ENCODE measurements at regions not wholly inside any gene's neighbourhood (a gene's known extent, or its start where the extent isn't known, plus 50 kb on each side); places are given as distances from the start of the nearest gene placed in this dataset.
"Not testable (repeated sequence)": the region's sequence is repeated elsewhere in the genome, so short reads cannot be mapped to it uniquely, and the experiment has no call there.

GRCh38 chr5:30324083-30324482 is 869.4 kb upstream of the CDH6 start:
- DNase-seq (ENCODE audit: low read depth in 4 of 4, low spot score in 2 of 4), result no peak

- no peak for DNase-seq (ENCODE audit: low read depth in 4 of 4, low spot score in 2 of 4)
Measured at GRCh38 chr5:30287890-30288289, 905.6 kb upstream of the CDH6 start.

- no peak for DNase-seq (ENCODE audit: low read depth in 4 of 4, low spot score in 2 of 4)
Measured at GRCh38 chr5:30279237-30279636, 914.2 kb upstream of the CDH6 start.

GRCh38 chr5:30267026-30267425 is 926.5 kb upstream of the CDH6 start:
- no peak for DNase-seq (ENCODE audit: low read depth in 4 of 4, low spot score in 2 of 4)

GRCh38 chr5:30239331-30240022 is 954.0 kb upstream of the CDH6 start:
- no peak for DNase-seq (ENCODE audit: low read depth in 4 of 4, low spot score in 2 of 4)

- DNase-seq (ENCODE audit: low read depth in 4 of 4, low spot score in 2 of 4), result no peak
Measured at GRCh38 chr5:30237189-30237588, 956.3 kb upstream of the CDH6 start.

- no peak for DNase-seq (ENCODE audit: low read depth in 4 of 4, low spot score in 2 of 4)
Measured at GRCh38 chr5:30209755-30210154, 983.7 kb upstream of the CDH6 start.

- DNase-seq (ENCODE audit: low read depth in 4 of 4, low spot score in 2 of 4), result no peak
Measured at GRCh38 chr5:30197662-30198061, 995.8 kb upstream of the CDH6 start.

- DNase-seq (ENCODE audit: low read depth in 4 of 4, low spot score in 2 of 4), result no peak
Measured at GRCh38 chr5:30195036-30195435, 998.5 kb upstream of the CDH6 start.

- no peak for DNase-seq (ENCODE audit: low read depth in 4 of 4, low spot score in 2 of 4)
Measured at GRCh38 chr5:30194595-30194994, 998.9 kb upstream of the CDH6 start.

GRCh38 chr5:30183795-30184194 is 1009.7 kb upstream of the CDH6 start:
- DNase-seq (ENCODE audit: low read depth in 4 of 4, low spot score in 2 of 4), result no peak

GRCh38 chr5:30156156-30156555 is 1037.3 kb upstream of the CDH6 start:
- DNase-seq (ENCODE audit: low read depth in 4 of 4, low spot score in 2 of 4), result no peak

GRCh38 chr5:30152431-30152830 is 1041.1 kb upstream of the CDH6 start:
- no peak for DNase-seq (ENCODE audit: low read depth in 4 of 4, low spot score in 2 of 4)

GRCh38 chr5:30150231-30150630 is 1043.3 kb upstream of the CDH6 start:
- no peak for DNase-seq (ENCODE audit: low read depth in 4 of 4, low spot score in 2 of 4)

GRCh38 chr5:30149526-30149925 is 1044.0 kb upstream of the CDH6 start:
- no peak for DNase-seq (ENCODE audit: low read depth in 4 of 4, low spot score in 2 of 4)

- DNase-seq (ENCODE audit: low read depth in 4 of 4, low spot score in 2 of 4), result no peak
Measured at GRCh38 chr5:30147976-30148375, 1045.5 kb upstream of the CDH6 start.

GRCh38 chr5:30144059-30144458 is 1049.4 kb upstream of the CDH6 start:
- not testable (repeated sequence) for DNase-seq (ENCODE audit: low read depth in 4 of 4, low spot score in 2 of 4)

- DNase-seq (ENCODE audit: low read depth in 4 of 4, low spot score in 2 of 4), result no peak
Measured at GRCh38 chr5:30142432-30142831, 1051.1 kb upstream of the CDH6 start.

- DNase-seq (ENCODE audit: low read depth in 4 of 4, low spot score in 2 of 4), result no peak
Measured at GRCh38 chr5:30121043-30121442, 1072.4 kb upstream of the CDH6 start.

GRCh38 chr5:30117135-30117534 is 1076.4 kb upstream of the CDH6 start:
- DNase-seq (ENCODE audit: low read depth in 4 of 4, low spot score in 2 of 4), result no peak

GRCh38 chr5:30113542-30113941 is 1079.9 kb upstream of the CDH6 start:
- DNase-seq (ENCODE audit: low read depth in 4 of 4, low spot score in 2 of 4), result no peak

GRCh38 chr5:30112867-30113266 is 1080.6 kb upstream of the CDH6 start:
- no peak for DNase-seq (ENCODE audit: low read depth in 4 of 4, low spot score in 2 of 4)

- no peak for DNase-seq (ENCODE audit: low read depth in 4 of 4, low spot score in 2 of 4)
Measured at GRCh38 chr5:30108051-30108450, 1085.4 kb upstream of the CDH6 start.

All from left renal cortex interstitium (tissue), 4 donors.